ENCODE measurements at regions not wholly inside any gene's neighbourhood (a gene's known extent, or its start where the extent isn't known, plus 50 kb on each side); places are given as distances from the start of the nearest gene placed in this dataset.

- DNase-seq: no peak
- WGBS, 2 donors: 87 to 88% methylated on average over 3 of the region's 3 CpGs
- H3K9ac ChIP-seq (ENCODE audit: insufficient read depth in 1 of 2, low read length in 2 of 2): no peak overlapping the region
- no peaks in the 10 kb centered on the region for H3K4me1 ChIP-seq (ENCODE audit: control insufficient read depth in 5 of 5, insufficient read depth in 5 of 5, low read length in 5 of 5)
- H3K27me3 ChIP-seq (ENCODE audit: control insufficient read depth in 3 of 3, insufficient read depth in 3 of 3, low read length in 2 of 3): peaks cover 0 to 4% (median 2%) of the 10 kb centered on the region in 3 donors
- H3K4me3 ChIP-seq: no peak overlapping the region
- no peak for TF ChIP-seq CTCF (IDR thresholded peaks at IDR 0.05; ENCODE audit: control extremely low read depth, extremely low read depth)
- H3K27ac ChIP-seq (ENCODE audit: low read depth in 1 of 2, low read length in 1 of 2): no peak overlapping the region
- H3K9me3 ChIP-seq (ENCODE audit: control insufficient read depth in 4 of 4, insufficient read depth in 3 of 4, low read length in 3 of 4): peaks cover 0 to 6% (median 1%) of the 10 kb centered on the region in 4 donors
- H3K36me3 ChIP-seq (ENCODE audit: control insufficient read depth in 4 of 4, insufficient read depth in 4 of 4, low read length in 4 of 4): no peaks in the 10 kb centered on the region
- no peak for ATAC-seq (ENCODE audit: insufficient read depth, low FRiP score)
These were observed 208.9 kb upstream of the MYL2 start for GRCh38 chr12:111129149-111129767.

- Histone ChIP-seq H3K4me1 (ENCODE audit: control insufficient read depth in 5 of 5, insufficient read depth in 5 of 5, low read length in 5 of 5) (peaks cover 0 to 17% (median 4%) of the 10 kb centered on the region in 5 donors), H3K36me3 (ENCODE audit: control insufficient read depth in 4 of 4, insufficient read depth in 4 of 4, low read length in 4 of 4) (no peaks in the 10 kb centered on the region), H3K27me3 (ENCODE audit: control insufficient read depth in 3 of 3, insufficient read depth in 3 of 3, low read length in 2 of 3) (peaks cover 0 to 4% (median 2%) of the 10 kb centered on the region in 3 donors), H3K27ac (ENCODE audit: low read depth in 1 of 2, low read length in 1 of 2) (no peak overlapping the region), H3K9ac (ENCODE audit: insufficient read depth in 1 of 2, low read length in 2 of 2) (no peak overlapping the region), H3K9me3 (ENCODE audit: control insufficient read depth in 4 of 4, insufficient read depth in 3 of 4, low read length in 3 of 4) (no peaks in the 10 kb centered on the region), H3K4me3 (no peak overlapping the region)
- WGBS, 2 donors: 43% methylated on average over 2 of the region's 2 CpGs
- no peak for TF ChIP-seq CTCF (IDR thresholded peaks at IDR 0.05; ENCODE audit: control extremely low read depth, extremely low read depth)
- ATAC-seq (ENCODE audit: insufficient read depth, low FRiP score) (no peak), DNase-seq (peak in 2 of 3 donors; percentile 17 to 38)
These were observed 206.0 kb upstream of the MYL2 start for GRCh38 chr12:111126331-111126730.

GRCh38 chr12:111124183-111124582 lies 203.8 kb upstream of the MYL2 start:
- Histone ChIP-seq H3K9me3 (ENCODE audit: control insufficient read depth in 4 of 4, insufficient read depth in 3 of 4, low read length in 3 of 4) (no peaks in the 10 kb centered on the region), H3K27me3 (ENCODE audit: control insufficient read depth in 3 of 3, insufficient read depth in 3 of 3, low read length in 2 of 3) (peaks cover 0 to 4% (median 0%) of the 10 kb centered on the region in 3 donors), H3K4me1 (ENCODE audit: control insufficient read depth in 5 of 5, insufficient read depth in 5 of 5, low read length in 5 of 5) (peaks cover 0 to 17% (median 4%) of the 10 kb centered on the region in 5 donors), H3K27ac (ENCODE audit: low read depth in 1 of 2, low read length in 1 of 2) (no peak overlapping the region), H3K4me3 (no peak overlapping the region), H3K36me3 (ENCODE audit: control insufficient read depth in 4 of 4, insufficient read depth in 4 of 4, low read length in 4 of 4) (no peaks in the 10 kb centered on the region), H3K9ac (ENCODE audit: insufficient read depth in 1 of 2, low read length in 2 of 2) (no peak overlapping the region)
- no peak for DNase-seq
- no peak for ATAC-seq (ENCODE audit: insufficient read depth, low FRiP score)
- WGBS, 2 donors: 90% methylated on average over 4 of the region's 4 CpGs
- TF ChIP-seq CTCF (IDR thresholded peaks at IDR 0.05; ENCODE audit: control extremely low read depth, extremely low read depth): no peak

- Histone ChIP-seq H3K9ac (ENCODE audit: insufficient read depth in 1 of 2, low read length in 2 of 2) (no peak overlapping the region), H3K4me1 (ENCODE audit: control insufficient read depth in 5 of 5, insufficient read depth in 5 of 5, low read length in 5 of 5) (peaks cover 0 to 17% (median 4%) of the 10 kb centered on the region in 5 donors), H3K27ac (ENCODE audit: low read depth in 1 of 2, low read length in 1 of 2) (no peak overlapping the region), H3K9me3 (ENCODE audit: control insufficient read depth in 4 of 4, insufficient read depth in 3 of 4, low read length in 3 of 4) (no peaks in the 10 kb centered on the region), H3K36me3 (ENCODE audit: control insufficient read depth in 4 of 4, insufficient read depth in 4 of 4, low read length in 4 of 4) (no peaks in the 10 kb centered on the region), H3K4me3 (no peak overlapping the region), H3K27me3 (ENCODE audit: control insufficient read depth in 3 of 3, insufficient read depth in 3 of 3, low read length in 2 of 3) (no peaks in the 10 kb centered on the region)
- no peak for TF ChIP-seq CTCF (IDR thresholded peaks at IDR 0.05; ENCODE audit: control extremely low read depth, extremely low read depth)
- ATAC-seq (ENCODE audit: insufficient read depth, low FRiP score): no peak
- WGBS, 2 donors: 93 to 96% methylated on average over 6 of the region's 6 CpGs
- DNase-seq: no peak
These were observed 203.0 kb upstream of the MYL2 start for GRCh38 chr12:111123390-111123789.

Data from lung (tissue), 11 donors.